GM04504 (cell line): ENCODE measurements at regions not wholly inside any gene's neighbourhood (a gene's known extent, or its start where the extent isn't known, plus 50 kb on each side); places are given as distances from the start of the nearest gene placed in this dataset.

ENCODE experiments used
- DNase-seq: peaks from one replicate; pipeline ENCODE4 v3.0.0-alpha.2; 2012; ENCODE audit warnings: low read depth

DNA sequence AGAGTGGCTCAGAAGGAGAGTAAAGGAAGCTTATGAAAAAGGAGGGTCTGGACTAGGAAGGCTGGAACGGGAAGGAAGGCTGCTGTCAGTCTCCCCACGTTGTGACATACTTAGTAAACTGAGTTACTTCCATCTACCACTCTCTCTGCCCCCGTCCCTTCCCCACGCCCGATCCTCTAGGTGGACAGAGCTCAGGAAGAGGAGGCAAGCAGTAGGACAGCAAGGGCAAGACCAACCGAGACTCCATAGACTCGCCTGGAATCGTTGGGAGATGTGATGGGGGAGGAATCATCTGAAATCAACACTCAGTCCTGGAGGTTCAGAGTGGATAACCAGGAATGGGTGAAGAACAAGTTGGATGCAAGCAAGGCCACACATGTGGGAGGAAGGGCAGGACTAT is 240.7 kb downstream of the BUD13 start:
- no peak for DNase-seq

DNA sequence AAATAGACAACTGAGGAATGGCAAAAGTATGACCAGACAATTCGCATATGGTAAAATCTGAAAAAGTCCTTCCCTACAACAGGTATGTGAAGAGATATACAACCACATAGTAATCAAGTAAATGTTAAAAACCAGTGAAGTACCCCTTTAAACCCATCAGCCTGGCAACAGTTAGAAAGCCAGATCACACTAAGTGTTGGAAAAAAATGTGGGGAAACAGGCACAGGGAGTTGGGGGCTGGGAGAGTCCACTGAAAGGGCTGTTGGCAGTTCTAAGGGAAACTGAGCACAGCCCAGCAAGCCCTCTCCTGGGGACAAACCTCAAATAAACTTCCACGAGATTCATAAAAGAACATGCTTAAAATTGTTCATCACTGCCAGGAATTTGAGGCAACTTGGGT is 242.1 kb downstream of the BUD13 start:
- no peak for DNase-seq

DNA sequence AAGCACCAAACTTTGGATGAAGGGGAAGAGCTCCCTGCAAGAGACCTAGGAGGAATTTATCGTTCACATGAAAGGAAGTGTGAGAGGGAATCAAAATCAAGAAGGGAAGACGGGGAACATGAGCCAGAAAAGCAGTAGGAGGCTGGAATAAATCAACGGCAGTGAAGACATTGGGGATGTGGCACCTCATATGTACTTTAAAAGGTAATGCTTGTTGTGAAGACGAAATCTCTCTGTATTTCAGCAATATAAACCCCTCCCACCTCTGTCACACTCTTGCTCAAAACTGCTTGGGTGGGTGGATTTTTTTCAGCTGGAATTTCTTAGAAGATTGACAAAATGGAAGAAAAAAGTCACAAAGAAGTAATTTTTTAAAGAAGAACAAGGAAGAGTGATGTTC is 243.5 kb downstream of the BUD13 start:
- DNase-seq, result no peak

DNA sequence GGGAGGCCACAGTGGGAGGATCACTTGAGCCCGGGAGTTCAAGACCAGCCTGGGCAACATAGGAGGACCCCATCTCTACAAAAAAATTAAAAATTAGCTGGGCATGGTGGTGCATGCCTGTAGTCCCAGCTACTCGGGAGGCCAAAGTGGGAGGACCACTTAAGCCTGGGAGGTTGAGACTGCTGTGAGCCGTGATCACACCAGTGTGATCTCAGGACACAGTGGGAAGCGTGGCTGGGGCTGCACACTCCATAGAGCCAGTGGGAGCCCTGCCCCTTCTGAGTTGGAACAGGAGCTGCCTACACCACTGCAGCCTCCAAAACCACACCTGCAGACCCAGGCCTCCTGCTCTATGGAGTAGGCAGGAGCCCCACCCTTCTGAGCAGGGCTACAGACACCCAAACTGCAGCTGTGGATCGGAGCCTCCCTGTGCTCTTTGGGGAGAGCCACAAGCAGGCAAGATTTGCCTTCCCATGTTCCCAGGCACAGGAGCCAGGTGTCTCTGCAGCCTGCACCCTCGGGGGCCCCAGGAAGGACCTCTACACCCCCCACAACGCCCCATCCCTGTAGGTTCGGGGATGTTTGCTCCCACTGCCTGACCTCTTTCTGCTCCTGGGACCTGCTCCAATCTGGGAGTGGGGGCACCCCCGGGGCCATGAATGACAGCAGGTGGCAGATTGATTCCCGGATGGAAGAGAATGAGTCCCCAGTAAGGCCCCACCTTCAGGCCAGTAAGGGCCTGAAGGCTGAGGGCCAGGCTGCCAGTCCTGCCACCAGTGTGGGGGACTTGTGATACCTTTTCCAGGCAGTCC is 245.4 kb downstream of the BUD13 start:
- no peak for DNase-seq

- DNase-seq, result no peak
These were observed 246.8 kb downstream of the BUD13 start for GRCh38 chr11:116525961-116526495.

DNA sequence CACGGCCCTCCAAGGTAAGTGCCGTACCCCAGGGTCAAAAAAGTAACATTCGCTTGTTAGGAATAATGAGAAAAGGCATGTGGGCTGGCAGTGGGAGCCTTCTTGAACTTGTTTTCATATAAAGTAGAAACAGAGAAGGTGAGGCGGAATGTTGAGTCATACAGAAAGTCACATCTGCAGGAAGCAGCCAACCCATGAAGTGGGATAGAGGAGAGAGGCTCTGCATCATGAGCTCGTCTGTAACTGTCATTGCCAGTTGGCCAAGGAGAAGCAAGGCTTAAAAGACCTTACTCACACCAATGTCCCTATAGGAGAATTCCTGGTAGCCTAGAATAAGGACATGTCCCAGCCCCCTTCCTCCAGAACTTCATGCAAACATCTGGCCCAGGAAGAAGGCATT is 253.3 kb downstream of the BUD13 start:
- DNase-seq, result no peak

DNA sequence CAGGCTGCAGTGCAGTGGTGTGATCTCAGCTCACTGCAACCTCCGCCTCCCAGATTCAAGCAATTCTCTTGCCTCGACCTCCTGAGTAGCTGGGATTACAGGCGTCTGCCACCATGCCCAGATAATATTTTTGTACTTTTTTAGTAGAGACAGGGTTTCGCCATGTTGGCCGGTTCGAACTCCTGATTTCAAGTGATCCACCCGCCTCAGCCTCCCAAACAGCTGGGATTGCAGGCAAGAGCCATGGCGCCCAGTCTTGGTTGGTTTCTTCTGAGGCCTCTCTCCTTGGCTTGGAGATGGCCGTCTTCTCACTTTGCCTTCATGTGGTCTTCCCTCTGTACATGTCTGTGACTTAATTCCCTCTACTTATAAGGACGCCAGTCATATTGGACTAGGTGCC is 254.6 kb downstream of the BUD13 start:
- DNase-seq, result no peak

DNA sequence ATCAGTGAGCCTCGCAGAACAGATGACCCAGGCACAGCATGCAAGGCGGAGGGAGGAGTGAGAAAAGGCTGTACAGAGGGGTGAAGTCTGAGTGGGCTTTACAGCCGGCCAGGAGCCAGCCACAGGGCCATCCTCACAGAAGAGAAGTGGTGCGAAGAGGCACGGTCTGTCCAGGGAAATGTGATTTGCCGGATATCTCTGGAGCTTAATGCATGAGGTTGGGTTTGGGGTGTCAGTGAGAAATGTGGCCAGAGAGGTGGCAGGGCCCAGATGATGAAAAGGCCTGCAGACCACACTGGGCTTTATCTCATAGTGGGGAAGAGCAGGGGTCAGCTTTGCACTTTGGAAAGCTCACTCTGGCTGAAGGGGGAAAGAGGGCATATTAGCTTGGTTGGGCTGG is 255.2 kb downstream of the BUD13 start:
- no peak for DNase-seq

DNA sequence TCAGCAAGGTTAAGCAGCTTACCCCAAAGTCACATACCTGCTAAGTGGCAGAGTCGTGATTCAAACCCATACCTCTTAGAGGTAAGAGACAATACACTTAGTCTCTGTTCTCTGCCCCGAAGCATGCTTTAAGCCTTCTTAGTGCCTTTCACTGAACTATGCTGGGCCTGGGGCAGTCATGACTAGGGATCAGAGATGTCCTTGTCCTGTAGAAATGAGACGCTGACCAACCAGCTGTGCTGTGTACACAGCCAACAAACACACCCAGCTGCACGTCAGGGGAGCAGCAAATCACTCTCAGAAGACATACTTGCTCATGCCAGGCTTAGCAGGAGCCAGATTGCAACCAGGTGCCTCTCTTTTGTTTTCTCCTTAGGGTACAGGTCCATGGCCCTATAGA is 255.7 kb downstream of the BUD13 start:
- no peak for DNase-seq

DNA sequence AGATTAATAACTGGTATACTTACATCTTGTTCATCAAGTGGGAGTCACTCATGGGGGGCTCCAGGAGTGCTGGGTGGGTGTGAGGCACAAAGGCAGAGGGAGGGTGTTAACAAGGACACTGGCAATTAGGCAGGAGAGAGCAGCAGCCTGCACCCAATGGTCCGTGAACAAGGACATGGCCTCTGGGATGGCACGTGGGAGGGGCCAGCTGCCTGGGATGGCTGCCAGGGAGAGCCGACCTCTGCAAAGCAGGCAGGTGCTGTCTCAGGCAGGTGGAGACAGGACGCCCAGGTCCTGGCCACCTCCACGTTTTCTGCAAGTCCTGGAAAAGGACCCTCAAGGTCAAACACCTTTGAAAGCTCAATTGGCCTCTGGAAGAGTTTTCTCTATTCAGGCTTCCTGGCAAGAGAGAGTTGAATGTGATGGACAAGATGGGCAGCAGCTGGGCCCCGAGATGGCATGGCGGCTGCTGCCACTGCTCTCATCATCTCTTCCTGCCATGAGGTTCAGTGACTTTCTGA is 257.1 kb downstream of the BUD13 start:
- no peak for DNase-seq

DNA sequence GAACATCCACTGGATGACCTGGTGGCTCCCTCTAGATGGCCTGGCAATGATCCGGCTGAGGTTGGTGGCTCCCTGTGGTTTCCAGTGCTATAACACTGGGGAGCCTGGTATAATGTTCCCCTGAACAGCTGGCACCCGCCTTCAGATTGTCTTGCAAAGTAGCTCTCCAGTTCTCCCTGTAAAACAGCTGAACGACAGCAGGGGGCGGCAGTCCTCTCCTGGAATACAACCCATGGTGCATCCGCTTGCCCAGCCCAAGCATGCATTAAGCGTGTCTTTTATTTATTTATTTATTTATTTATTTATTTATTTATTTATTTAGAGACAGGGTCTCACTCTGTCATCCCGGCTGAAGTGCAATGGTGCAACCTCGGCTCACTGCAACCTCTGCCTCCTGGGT is 258.9 kb downstream of the BUD13 start:
- peak; percentile 22 for DNase-seq

GRCh38 chr11:116513278-116513823 is 259.4 kb downstream of the BUD13 start:
- DNase-seq, result no peak

GRCh38 chr11:116512841-116513240 is 259.9 kb downstream of the BUD13 start:
- no peak for DNase-seq

- DNase-seq, result no peak
These were observed 261.1 kb downstream of the BUD13 start for GRCh38 chr11:116511684-116512083.

DNA sequence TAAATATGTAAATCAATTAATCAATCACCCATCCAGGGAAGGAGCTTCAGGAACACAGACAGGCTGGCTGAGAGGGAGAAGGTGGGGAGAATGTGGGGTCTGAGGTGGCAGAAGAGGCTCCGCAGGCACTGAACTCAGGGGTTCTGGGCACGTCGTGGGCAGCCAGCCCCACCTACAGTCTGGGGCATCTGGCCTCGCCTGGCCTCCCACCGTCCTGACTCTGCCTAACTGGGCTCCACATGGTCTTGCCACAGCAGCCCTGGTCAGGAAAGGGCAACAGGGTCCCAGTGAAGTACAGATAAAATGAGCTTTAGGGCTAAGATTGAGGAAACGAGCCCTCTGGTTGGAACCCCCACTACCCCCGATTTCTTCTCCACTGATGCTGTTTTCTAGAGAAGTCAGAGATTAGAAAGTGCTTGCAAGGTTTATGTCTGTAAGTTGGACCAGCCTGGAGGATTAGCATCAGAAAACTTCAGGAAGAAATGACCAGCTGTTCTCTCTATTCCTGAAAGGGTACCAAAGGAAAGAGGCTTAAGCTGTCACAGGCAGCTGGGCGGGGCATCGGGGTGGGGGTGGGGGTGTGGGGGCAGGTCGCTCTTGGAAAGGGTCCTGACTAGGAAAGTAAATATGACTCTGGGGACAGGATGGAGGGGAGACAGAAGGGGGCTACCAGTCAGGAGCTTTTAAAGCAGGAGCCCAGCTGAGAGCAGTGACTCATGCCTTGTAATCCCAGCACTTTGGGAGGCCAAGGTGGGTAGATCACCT is 261.7 kb downstream of the BUD13 start:
- no peak for DNase-seq

- DNase-seq, result no peak
These were observed 262.6 kb downstream of the BUD13 start for GRCh38 chr11:116510166-116510565.

GRCh38 chr11:116509551-116509950 is 263.2 kb downstream of the BUD13 start:
- DNase-seq, result no peak

- no peak for DNase-seq
These were observed 264.7 kb downstream of the BUD13 start for GRCh38 chr11:116507849-116508695.

GRCh38 chr11:116507016-116507415 is 265.8 kb downstream of the BUD13 start:
- no peak for DNase-seq

DNA sequence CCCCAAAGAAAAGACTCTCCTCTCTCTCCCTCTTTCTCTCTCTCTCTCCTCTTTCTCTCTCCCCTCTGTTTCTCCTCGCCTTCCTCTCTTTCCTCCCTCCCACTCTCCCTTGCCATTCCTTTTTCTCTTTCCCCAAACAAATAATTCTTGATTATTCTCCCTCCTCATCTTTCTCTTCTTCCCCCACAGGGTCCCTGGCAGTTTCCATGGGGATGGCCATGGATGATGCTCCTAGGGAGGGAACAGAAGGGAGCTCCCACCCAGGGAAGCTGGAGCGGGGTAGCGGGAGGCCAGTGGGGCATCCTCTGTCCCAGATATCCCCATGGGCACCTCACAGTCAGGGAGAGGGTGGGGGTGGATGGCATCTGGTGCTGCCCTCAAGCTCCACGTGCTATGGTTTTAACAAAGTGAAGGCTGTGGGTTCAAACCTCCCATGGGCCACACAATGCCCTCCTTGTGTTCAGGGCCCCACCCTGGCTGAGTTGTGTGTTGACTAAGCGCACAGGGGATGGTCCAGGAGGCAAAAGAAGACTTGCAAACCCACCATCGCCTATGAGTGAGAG is 266.4 kb downstream of the BUD13 start:
- DNase-seq, result no peak
